ENCODE measurements at regions not wholly inside any gene's neighbourhood (a gene's known extent, or its start where the extent isn't known, plus 50 kb on each side); places are given as distances from the start of the nearest gene placed in this dataset.

- no peaks in the 10 kb centered on the region for H3K4me1 ChIP-seq (ENCODE audit: low read length)
- H3F3A ChIP-seq (ENCODE audit: insufficient read depth, low read length) = no peaks in the 10 kb centered on the region
- no peak for DNase-seq
- no peaks in the 10 kb centered on the region for H3K36me3 ChIP-seq (replicated peaks; ENCODE audit: insufficient read depth, low read length)
- TF ChIP-seq EZH2 (optimal IDR thresholded peaks at IDR 0.05; ENCODE audit: low read depth, low read length) (no peak), CTCF (IDR thresholded peaks at IDR 0.05; ENCODE audit: low read length) (no peak), EZH2phosphoT487 (IDR thresholded peaks at IDR 0.05; ENCODE audit: low read length) (no peak)
- H3K9me3 ChIP-seq (replicated peaks; ENCODE audit: insufficient read depth, low read length) = no peaks in the 10 kb centered on the region
- no peak overlapping the region for H3K4me3 ChIP-seq (ENCODE audit: low read length)
- no peaks in the 10 kb centered on the region for H3K27me3 ChIP-seq (replicated peaks; ENCODE audit: insufficient read depth, low read length)
- no peaks in the 10 kb centered on the region for H3K9me2 ChIP-seq (replicated peaks; ENCODE audit: insufficient read depth, low read length)
- no peaks in the 10 kb centered on the region for H3K79me2 ChIP-seq (ENCODE audit: low read length)
- H3K4me2 ChIP-seq (ENCODE audit: low read depth, low read length) = no peak overlapping the region
- no peak overlapping the region for H3K27ac ChIP-seq (ENCODE audit: low read length)
- no peaks in the 10 kb centered on the region for H4K20me1 ChIP-seq (ENCODE audit: insufficient read depth, low read length)
- H2AFZ ChIP-seq (ENCODE audit: low read length) = no peak overlapping the region
- H3K9ac ChIP-seq (ENCODE audit: low read length) = no peak overlapping the region
Observed at GRCh38 chr3:59527493-59527892, 477.7 kb upstream of the CFAP20DC start.

- H3F3A ChIP-seq (ENCODE audit: insufficient read depth, low read length) = no peaks in the 10 kb centered on the region
- no peaks in the 10 kb centered on the region for H3K4me1 ChIP-seq (ENCODE audit: low read length)
- no peak for DNase-seq
Observed at GRCh38 chr3:59526999-59527398, 477.2 kb upstream of the CFAP20DC start.

GRCh38 chr3:59522550-59522949, 472.7 kb upstream of the CFAP20DC start:
- no peaks in the 10 kb centered on the region for H3K79me2 ChIP-seq (ENCODE audit: low read length)
- TF ChIP-seq EZH2phosphoT487 (IDR thresholded peaks at IDR 0.05; ENCODE audit: low read length) = no peak
- no peak for TF ChIP-seq EZH2 (optimal IDR thresholded peaks at IDR 0.05; ENCODE audit: low read depth, low read length)
- no peak for TF ChIP-seq CTCF (IDR thresholded peaks at IDR 0.05; ENCODE audit: low read length)
- H3K27me3 ChIP-seq (replicated peaks; ENCODE audit: insufficient read depth, low read length) = no peaks in the 10 kb centered on the region
- no peak overlapping the region for H3K4me2 ChIP-seq (ENCODE audit: low read depth, low read length)
- H3K9ac ChIP-seq (ENCODE audit: low read length) = no peak overlapping the region
- no peaks in the 10 kb centered on the region for H3K36me3 ChIP-seq (replicated peaks; ENCODE audit: insufficient read depth, low read length)
- H4K20me1 ChIP-seq (ENCODE audit: insufficient read depth, low read length) = no peaks in the 10 kb centered on the region
- H3K27ac ChIP-seq (ENCODE audit: low read length) = no peak overlapping the region
- H2AFZ ChIP-seq (ENCODE audit: low read length) = no peak overlapping the region
- H3K9me2 ChIP-seq (replicated peaks; ENCODE audit: insufficient read depth, low read length) = no peaks in the 10 kb centered on the region
- DNase-seq = no peak
- H3K4me1 ChIP-seq (ENCODE audit: low read length) = no peaks in the 10 kb centered on the region
- no peaks in the 10 kb centered on the region for H3F3A ChIP-seq (ENCODE audit: insufficient read depth, low read length)
- no peak overlapping the region for H3K4me3 ChIP-seq (ENCODE audit: low read length)
- no peaks in the 10 kb centered on the region for H3K9me3 ChIP-seq (replicated peaks; ENCODE audit: insufficient read depth, low read length)

More at GRCh38 chr3:59526999-59527398, 477.2 kb upstream of the CFAP20DC start:
- Histone ChIP-seq H3K4me3 (ENCODE audit: low read length) (no peak overlapping the region), H2AFZ (ENCODE audit: low read length) (no peak overlapping the region), H3K27me3 (replicated peaks; ENCODE audit: insufficient read depth, low read length) (no peaks in the 10 kb centered on the region), H3K9me3 (replicated peaks; ENCODE audit: insufficient read depth, low read length) (no peaks in the 10 kb centered on the region), H3K36me3 (replicated peaks; ENCODE audit: insufficient read depth, low read length) (no peaks in the 10 kb centered on the region), H4K20me1 (ENCODE audit: insufficient read depth, low read length) (no peaks in the 10 kb centered on the region), H3K4me2 (ENCODE audit: low read depth, low read length) (no peak overlapping the region), H3K79me2 (ENCODE audit: low read length) (no peaks in the 10 kb centered on the region), H3K9me2 (replicated peaks; ENCODE audit: insufficient read depth, low read length) (no peaks in the 10 kb centered on the region), H3K27ac (ENCODE audit: low read length) (no peak overlapping the region), H3K9ac (ENCODE audit: low read length) (no peak overlapping the region)
- TF ChIP-seq EZH2 (optimal IDR thresholded peaks at IDR 0.05; ENCODE audit: low read depth, low read length) (no peak), CTCF (IDR thresholded peaks at IDR 0.05; ENCODE audit: low read length) (no peak), EZH2phosphoT487 (IDR thresholded peaks at IDR 0.05; ENCODE audit: low read length) (no peak)

Data from MM.1S (cell line).